ENCODE measurements at regions not wholly inside any gene's neighbourhood (a gene's known extent, or its start where the extent isn't known, plus 50 kb on each side); places are given as distances from the start of the nearest gene placed in this dataset.

DNA sequence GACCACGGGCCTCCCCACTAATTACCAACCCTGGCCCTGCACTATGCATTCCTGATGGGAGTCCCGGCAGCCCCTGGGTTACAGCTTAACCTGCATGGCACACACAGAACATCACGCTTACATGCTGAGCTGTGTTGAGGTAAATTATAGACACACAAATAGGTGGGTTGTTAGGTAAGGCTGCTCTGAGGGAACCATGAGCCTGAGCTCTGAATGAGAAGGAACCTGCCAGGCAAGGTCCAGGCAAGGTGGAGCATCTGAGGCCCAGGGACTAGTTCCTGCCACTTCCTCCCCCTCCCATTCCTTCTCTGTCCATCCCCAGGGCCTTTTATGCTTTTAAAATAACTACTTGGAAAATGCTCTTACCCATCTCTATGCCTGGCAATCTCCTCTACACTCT lies 82.7 kb upstream of the ESRRB start:
- TF ChIP-seq, protein P1, sequence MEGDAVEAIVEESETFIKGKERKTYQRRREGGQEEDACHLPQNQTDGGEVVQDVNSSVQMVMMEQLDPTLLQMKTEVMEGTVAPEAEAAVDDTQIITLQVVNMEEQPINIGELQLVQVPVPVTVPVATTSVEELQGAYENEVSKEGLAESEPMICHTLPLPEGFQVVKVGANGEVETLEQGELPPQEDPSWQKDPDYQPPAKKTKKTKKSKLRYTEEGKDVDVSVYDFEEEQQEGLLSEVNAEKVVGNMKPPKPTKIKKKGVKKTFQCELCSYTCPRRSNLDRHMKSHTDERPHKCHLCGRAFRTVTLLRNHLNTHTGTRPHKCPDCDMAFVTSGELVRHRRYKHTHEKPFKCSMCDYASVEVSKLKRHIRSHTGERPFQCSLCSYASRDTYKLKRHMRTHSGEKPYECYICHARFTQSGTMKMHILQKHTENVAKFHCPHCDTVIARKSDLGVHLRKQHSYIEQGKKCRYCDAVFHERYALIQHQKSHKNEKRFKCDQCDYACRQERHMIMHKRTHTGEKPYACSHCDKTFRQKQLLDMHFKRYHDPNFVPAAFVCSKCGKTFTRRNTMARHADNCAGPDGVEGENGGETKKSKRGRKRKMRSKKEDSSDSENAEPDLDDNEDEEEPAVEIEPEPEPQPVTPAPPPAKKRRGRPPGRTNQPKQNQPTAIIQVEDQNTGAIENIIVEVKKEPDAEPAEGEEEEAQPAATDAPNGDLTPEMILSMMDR (IDR thresholded peaks at IDR 0.05; ENCODE audit: low read depth, low read length, poor library complexity, severe bottlenecking) = no peak
- TF ChIP-seq EZH2phosphoT487 (IDR thresholded peaks at IDR 0.05; ENCODE audit: borderline replicate concordance, low read length) = no peak
